ENCODE measurements at regions not wholly inside any gene's neighbourhood (a gene's known extent, or its start where the extent isn't known, plus 50 kb on each side); places are given as distances from the start of the nearest gene placed in this dataset.

DNA sequence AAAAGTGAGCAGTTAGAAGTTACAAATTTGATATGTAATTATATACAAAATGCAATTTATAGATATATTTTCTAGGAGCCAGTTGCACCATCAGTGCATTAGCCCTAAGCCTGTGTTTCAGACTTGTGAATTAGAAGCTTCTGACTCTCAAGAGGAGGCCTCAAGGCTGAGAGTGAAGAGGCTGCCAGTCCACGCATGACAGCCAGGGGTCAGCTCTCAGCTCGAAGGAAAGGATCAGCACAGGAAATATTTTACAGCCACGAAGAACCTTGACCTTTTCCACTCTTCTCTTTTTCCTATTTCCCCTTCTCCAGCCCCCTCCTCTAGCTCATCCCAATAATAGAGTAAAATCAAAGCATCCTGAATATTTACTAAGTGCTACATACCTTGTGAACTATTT lies 642.4 kb downstream of the TRIML1 start:
- TF ChIP-seq, protein P1, sequence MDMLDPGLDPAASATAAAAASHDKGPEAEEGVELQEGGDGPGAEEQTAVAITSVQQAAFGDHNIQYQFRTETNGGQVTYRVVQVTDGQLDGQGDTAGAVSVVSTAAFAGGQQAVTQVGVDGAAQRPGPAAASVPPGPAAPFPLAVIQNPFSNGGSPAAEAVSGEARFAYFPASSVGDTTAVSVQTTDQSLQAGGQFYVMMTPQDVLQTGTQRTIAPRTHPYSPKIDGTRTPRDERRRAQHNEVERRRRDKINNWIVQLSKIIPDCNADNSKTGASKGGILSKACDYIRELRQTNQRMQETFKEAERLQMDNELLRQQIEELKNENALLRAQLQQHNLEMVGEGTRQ (IDR thresholded peaks at IDR 0.05; ENCODE audit: low read depth, low read length), result no peak
- TF ChIP-seq, protein P2, sequence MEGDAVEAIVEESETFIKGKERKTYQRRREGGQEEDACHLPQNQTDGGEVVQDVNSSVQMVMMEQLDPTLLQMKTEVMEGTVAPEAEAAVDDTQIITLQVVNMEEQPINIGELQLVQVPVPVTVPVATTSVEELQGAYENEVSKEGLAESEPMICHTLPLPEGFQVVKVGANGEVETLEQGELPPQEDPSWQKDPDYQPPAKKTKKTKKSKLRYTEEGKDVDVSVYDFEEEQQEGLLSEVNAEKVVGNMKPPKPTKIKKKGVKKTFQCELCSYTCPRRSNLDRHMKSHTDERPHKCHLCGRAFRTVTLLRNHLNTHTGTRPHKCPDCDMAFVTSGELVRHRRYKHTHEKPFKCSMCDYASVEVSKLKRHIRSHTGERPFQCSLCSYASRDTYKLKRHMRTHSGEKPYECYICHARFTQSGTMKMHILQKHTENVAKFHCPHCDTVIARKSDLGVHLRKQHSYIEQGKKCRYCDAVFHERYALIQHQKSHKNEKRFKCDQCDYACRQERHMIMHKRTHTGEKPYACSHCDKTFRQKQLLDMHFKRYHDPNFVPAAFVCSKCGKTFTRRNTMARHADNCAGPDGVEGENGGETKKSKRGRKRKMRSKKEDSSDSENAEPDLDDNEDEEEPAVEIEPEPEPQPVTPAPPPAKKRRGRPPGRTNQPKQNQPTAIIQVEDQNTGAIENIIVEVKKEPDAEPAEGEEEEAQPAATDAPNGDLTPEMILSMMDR (conservative IDR thresholded peaks at IDR 0.05; ENCODE audit: low read depth, low read length), result peak; percentile 37

Measured in IMR-90 (cell line).